WERI-Rb-1 (cell line): ENCODE measurements at regions not wholly inside any gene's neighbourhood (a gene's known extent, or its start where the extent isn't known, plus 50 kb on each side); places are given as distances from the start of the nearest gene placed in this dataset.

Experiments
- DNase-seq: peaks from one replicate; pipeline ENCODE4 v3.0.0-alpha.2; 2020
- H3K27ac ChIP-seq: fragments of 250-450 bp; sonication (Bioruptor Pico); 2 replicates; pipeline ENCODE4 v1.5.1; 2020; ENCODE audit warnings: mild to moderate bottlenecking, moderate library complexity
- H3K27me3 ChIP-seq: fragments of 250-450 bp; sonication (Bioruptor Pico); 2 replicates; pipeline ENCODE4 v1.5.1; 2021; ENCODE audit warnings: mild to moderate bottlenecking, low read depth, moderate library complexity; ENCODE audit not compliant: insufficient read depth, severe bottlenecking
- H3K36me3 ChIP-seq: fragments of 250-450 bp; sonication (Bioruptor Pico); 2 replicates; pipeline ENCODE4 v1.5.1; 2020; ENCODE audit warnings: mild to moderate bottlenecking, moderate library complexity
- H3K4me3 ChIP-seq: 2 replicates; pipeline ENCODE4 v1.5.1; 2011; ENCODE audit warnings: low read depth, mild to moderate bottlenecking, control low read depth, low read length
- H3K9me3 ChIP-seq: fragments of 250-450 bp; sonication (Bioruptor Pico); 2 replicates; pipeline ENCODE4 v1.5.1; 2021; ENCODE audit warnings: mild to moderate bottlenecking, moderate library complexity; ENCODE audit not compliant: severe bottlenecking
- CTCF ChIP-seq: IDR thresholded peaks from 2 replicates; pipeline ENCODE4 v1.5.1; 2011; ENCODE audit warnings: low read depth, mild to moderate bottlenecking, control low read depth, inconsistent platforms, low read length

GRCh38 chr11:127061947-127062346 lies 61.4 kb upstream of the KIRREL3 start:
- Histone ChIP-seq H3K4me3 (no peak overlapping the region), H3K27ac (no peak overlapping the region), H3K27me3 (no peaks in the 10 kb centered on the region), H3K9me3 (no peaks in the 10 kb centered on the region), H3K36me3 (no peaks in the 10 kb centered on the region)
- no peak for DNase-seq
- TF ChIP-seq CTCF = no peak

- no peaks in the 10 kb centered on the region for H3K27me3 ChIP-seq
- no peak for DNase-seq
- no peak overlapping the region for H3K27ac ChIP-seq
- no peak overlapping the region for H3K4me3 ChIP-seq
- TF ChIP-seq CTCF = no peak
- H3K9me3 ChIP-seq = no peaks in the 10 kb centered on the region
- no peaks in the 10 kb centered on the region for H3K36me3 ChIP-seq
Observed at GRCh38 chr11:127059750-127060149, 59.2 kb upstream of the KIRREL3 start.

- DNase-seq = no peak
- no peaks in the 10 kb centered on the region for H3K36me3 ChIP-seq
- H3K9me3 ChIP-seq = no peaks in the 10 kb centered on the region
- H3K4me3 ChIP-seq = no peak overlapping the region
- no peak for TF ChIP-seq CTCF
- H3K27ac ChIP-seq = no peak overlapping the region
- no peaks in the 10 kb centered on the region for H3K27me3 ChIP-seq
Observed at GRCh38 chr11:127059286-127059685, 58.7 kb upstream of the KIRREL3 start.

GRCh38 chr11:127058524-127058923 lies 58.0 kb upstream of the KIRREL3 start:
- DNase-seq = no peak
- Histone ChIP-seq H3K27ac (no peak overlapping the region), H3K9me3 (no peaks in the 10 kb centered on the region), H3K4me3 (no peak overlapping the region), H3K36me3 (no peaks in the 10 kb centered on the region), H3K27me3 (no peaks in the 10 kb centered on the region)
- TF ChIP-seq CTCF = no peak

GRCh38 chr11:127057126-127057525 lies 56.6 kb upstream of the KIRREL3 start:
- Histone ChIP-seq H3K27me3 (no peaks in the 10 kb centered on the region), H3K27ac (no peak overlapping the region), H3K4me3 (no peak overlapping the region), H3K36me3 (no peaks in the 10 kb centered on the region), H3K9me3 (no peaks in the 10 kb centered on the region)
- no peak for TF ChIP-seq CTCF
- DNase-seq = no peak

GRCh38 chr11:127056338-127056971 lies 55.9 kb upstream of the KIRREL3 start:
- Histone ChIP-seq H3K4me3 (no peak overlapping the region), H3K27me3 (no peaks in the 10 kb centered on the region), H3K27ac (no peak overlapping the region), H3K36me3 (no peaks in the 10 kb centered on the region), H3K9me3 (no peaks in the 10 kb centered on the region)
- TF ChIP-seq CTCF = no peak
- DNase-seq = peak; percentile 11
